ENCODE measurements at regions not wholly inside any gene's neighbourhood (a gene's known extent, or its start where the extent isn't known, plus 50 kb on each side); places are given as distances from the start of the nearest gene placed in this dataset.

DNA sequence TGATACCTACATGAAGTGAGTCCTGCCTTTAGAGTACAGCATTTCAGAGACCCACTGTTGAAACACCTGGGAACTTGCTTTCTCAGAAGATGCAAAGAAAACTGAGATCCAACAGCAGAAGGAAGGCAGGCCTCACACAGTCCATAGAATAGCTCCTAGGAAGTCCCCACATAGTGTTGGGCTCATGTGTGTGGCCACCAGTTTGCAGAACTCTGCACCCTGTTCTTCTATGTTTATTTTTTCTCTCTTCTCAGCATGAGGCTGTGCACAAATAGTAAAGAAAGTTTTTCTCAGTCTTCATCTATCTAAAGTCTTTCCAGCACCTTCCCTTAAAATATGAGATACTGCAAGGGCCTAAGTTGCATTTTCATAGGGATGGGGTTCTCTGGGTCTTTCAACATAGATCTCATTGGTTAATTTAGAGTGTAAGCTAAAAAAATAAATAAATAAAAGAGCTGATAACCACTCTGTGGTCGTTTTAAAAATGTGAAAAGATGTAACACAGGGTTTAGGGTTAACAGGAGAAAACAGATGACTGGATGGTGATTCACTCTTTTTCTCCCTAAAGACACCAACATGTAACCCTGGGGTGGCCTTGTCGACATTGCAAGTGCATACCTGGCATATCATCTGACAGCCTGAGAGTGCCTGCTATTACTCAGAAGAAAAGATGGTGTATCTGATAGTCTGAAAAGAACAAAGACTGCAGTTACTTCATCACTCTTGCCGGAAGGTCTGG lies 94.6 kb downstream of the ZC3H11B start:
- no peaks in the 10 kb centered on the region for H3K27me3 Mint-ChIP-seq
- H3K9me3 Mint-ChIP-seq, result no peaks in the 10 kb centered on the region
- no peak overlapping the region for H3K4me3 Mint-ChIP-seq
- no peak overlapping the region for H3K27ac Mint-ChIP-seq (ENCODE audit: low read depth)
- peaks cover 2% of the 10 kb centered on the region for H3K36me3 Mint-ChIP-seq (ENCODE audit: insufficient read depth)
- H3K4me1 Mint-ChIP-seq, result no peaks in the 10 kb centered on the region
- DNase-seq (ENCODE audit: low spot score in 2 of 2), result no peak
- no peak for ATAC-seq (replicated peaks; ENCODE audit: extremely low read depth, poor library complexity, severe bottlenecking)

DNA sequence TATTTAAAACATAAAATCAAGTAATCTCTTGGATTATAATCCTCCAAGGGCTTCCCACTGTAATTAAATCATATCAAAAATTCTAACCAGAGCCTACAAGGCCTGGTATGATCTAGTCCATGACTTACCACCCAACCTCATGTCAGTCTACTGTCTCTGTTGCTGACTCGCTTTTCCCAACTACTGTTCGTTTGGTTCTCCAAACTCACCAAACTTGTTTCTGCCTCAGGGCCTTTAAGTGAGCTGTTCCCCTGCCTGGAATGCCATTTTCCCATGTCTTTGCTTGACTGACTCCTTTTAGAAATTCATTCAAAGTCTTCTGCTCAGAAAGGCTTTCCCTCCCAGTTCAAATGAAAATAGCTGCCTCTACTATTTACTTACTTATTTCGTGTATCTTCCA lies 95.9 kb downstream of the ZC3H11B start:
- Mint-ChIP-seq H3K27ac (ENCODE audit: low read depth) (no peak overlapping the region), H3K36me3 (ENCODE audit: insufficient read depth) (peaks cover 2% of the 10 kb centered on the region), H3K27me3 (no peaks in the 10 kb centered on the region), H3K9me3 (no peaks in the 10 kb centered on the region), H3K4me3 (no peak overlapping the region), H3K4me1 (no peaks in the 10 kb centered on the region)
- ATAC-seq (replicated peaks; ENCODE audit: extremely low read depth, poor library complexity, severe bottlenecking) (no peak), DNase-seq (ENCODE audit: low spot score in 2 of 2) (no peak)

DNA sequence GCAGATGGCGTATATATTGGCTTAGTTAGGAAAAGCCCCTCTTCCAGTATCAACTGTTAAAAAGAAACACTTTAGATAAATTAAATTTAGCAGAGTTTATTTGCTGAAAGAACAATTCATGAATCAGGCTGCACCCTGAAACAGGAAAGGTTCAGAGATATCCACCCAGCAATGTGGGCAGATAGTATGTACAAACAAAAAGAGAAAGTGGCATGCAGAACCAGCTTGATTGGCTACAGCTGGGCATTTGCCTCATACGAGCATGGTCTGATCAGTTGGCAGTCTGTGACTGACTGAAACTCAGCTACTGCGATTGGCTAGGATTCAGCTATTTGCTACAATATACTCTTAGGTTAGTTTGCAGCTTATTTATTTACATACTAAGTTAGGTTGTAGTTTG lies 98.2 kb downstream of the ZC3H11B start:
- ATAC-seq (replicated peaks; ENCODE audit: extremely low read depth, poor library complexity, severe bottlenecking), result no peak

DNA sequence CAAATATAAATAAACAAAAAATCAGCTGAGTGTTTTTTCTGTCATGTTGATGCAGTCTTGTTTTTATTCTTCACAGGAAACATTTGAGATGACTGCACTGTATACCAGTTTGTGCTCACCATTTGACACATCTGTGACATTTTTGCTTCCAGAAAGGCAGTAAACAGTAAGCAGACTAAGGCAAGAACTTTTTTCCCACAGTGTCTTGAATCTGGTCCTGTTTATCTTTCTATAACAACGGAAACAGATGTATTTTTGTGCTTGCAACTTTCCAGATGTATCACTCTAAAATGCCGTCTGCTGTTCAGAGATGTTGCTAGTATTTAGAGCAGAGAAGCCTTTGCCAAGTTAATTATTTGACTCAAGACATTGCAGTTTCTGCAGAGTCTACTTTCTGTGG lies 105.5 kb downstream of the ZC3H11B start:
- H3K27ac Mint-ChIP-seq (ENCODE audit: low read depth), result no peak overlapping the region
- DNase-seq (ENCODE audit: low spot score in 2 of 2), result no peak
- no peaks in the 10 kb centered on the region for H3K36me3 Mint-ChIP-seq (ENCODE audit: insufficient read depth)
- H3K27me3 Mint-ChIP-seq, result no peaks in the 10 kb centered on the region
- H3K4me1 Mint-ChIP-seq, result no peaks in the 10 kb centered on the region
- no peaks in the 10 kb centered on the region for H3K9me3 Mint-ChIP-seq
- no peak for ATAC-seq (replicated peaks; ENCODE audit: extremely low read depth, poor library complexity, severe bottlenecking)
- H3K4me3 Mint-ChIP-seq, result no peak overlapping the region

More for the DNA sequence above, 98.2 kb downstream of the ZC3H11B start:
- Mint-ChIP-seq H3K4me1 (no peaks in the 10 kb centered on the region), H3K27me3 (no peaks in the 10 kb centered on the region), H3K9me3 (no peaks in the 10 kb centered on the region), H3K36me3 (ENCODE audit: insufficient read depth) (peaks cover 2% of the 10 kb centered on the region), H3K27ac (ENCODE audit: low read depth) (no peak overlapping the region), H3K4me3 (no peak overlapping the region)
- no peak for DNase-seq (ENCODE audit: low spot score in 2 of 2)

DNA sequence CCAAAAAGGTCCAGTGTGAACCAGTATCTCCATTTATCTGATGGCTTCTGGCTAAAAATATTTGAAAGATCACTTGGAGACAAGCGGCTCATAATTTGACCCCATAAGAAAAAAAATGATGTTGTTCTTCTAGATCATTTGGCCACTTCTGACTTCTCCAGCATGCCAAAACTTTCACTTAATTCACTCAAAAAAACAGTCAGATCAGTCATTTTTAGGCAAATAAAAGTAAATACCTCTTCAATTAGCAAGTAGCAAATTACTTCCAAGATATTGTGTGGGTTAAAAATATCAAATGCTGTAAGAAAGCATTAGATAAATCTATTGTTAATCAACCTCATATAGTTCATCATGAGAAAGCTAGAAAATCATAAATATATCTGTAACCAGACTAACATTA lies 106.0 kb downstream of the ZC3H11B start:
- ATAC-seq (replicated peaks; ENCODE audit: extremely low read depth, poor library complexity, severe bottlenecking) (no peak), DNase-seq (ENCODE audit: low spot score in 2 of 2) (no peak)
- H3K9me3 Mint-ChIP-seq, result no peaks in the 10 kb centered on the region
- H3K4me1 Mint-ChIP-seq, result no peaks in the 10 kb centered on the region
- H3K27ac Mint-ChIP-seq (ENCODE audit: low read depth), result no peak overlapping the region
- no peaks in the 10 kb centered on the region for H3K36me3 Mint-ChIP-seq (ENCODE audit: insufficient read depth)
- no peak overlapping the region for H3K4me3 Mint-ChIP-seq
- H3K27me3 Mint-ChIP-seq, result no peaks in the 10 kb centered on the region

DNA sequence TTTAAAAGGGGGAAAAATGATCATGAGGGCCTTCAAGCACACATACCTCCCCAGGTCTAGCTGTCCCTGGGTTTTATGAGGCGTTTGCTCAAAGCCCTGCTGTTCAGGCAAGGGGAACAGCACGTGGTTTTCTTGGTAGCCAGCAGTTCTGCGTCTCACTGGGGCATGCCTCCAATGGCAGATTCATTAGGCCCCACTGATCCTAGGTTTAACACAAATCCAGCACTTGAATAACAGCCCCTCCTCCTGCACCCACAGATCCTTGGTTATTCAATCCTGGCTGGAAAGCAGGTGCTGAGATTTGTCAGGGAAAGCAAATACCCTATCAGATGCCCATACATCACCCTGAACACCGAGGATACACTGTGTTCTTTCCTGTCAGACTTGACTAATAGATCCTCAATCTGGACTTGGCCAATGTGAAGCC lies 106.4 kb downstream of the ZC3H11B start:
- H3K36me3 Mint-ChIP-seq (ENCODE audit: insufficient read depth), result no peaks in the 10 kb centered on the region
- no peaks in the 10 kb centered on the region for H3K9me3 Mint-ChIP-seq
- ATAC-seq (replicated peaks; ENCODE audit: extremely low read depth, poor library complexity, severe bottlenecking), result no peak
- no peak overlapping the region for H3K4me3 Mint-ChIP-seq
- no peaks in the 10 kb centered on the region for H3K4me1 Mint-ChIP-seq
- no peak for DNase-seq (ENCODE audit: low spot score in 2 of 2)
- no peak overlapping the region for H3K27ac Mint-ChIP-seq (ENCODE audit: low read depth)
- H3K27me3 Mint-ChIP-seq, result no peaks in the 10 kb centered on the region

DNA sequence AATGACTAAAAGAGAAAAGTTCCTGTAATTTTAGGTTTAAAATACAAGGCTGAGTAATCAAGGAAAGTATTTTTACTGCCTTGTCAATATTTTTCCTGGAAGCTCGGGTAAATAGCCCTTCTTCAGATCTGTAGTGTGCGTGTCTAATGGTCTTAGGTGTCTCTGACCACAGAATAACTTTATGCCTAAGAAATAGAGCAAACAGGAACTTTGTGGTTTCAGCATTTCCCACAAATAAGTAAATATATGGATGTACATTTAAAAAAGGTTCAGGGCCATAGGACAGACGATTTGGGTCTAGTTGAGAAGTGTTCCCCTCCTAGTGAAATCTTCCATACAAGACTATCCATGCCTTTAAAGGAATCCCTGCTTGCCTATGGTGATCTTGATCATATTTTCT lies 107.0 kb downstream of the ZC3H11B start:
- no peak overlapping the region for H3K27ac Mint-ChIP-seq (ENCODE audit: low read depth)
- DNase-seq (ENCODE audit: low spot score in 2 of 2), result no peak
- no peaks in the 10 kb centered on the region for H3K9me3 Mint-ChIP-seq
- H3K4me1 Mint-ChIP-seq, result no peaks in the 10 kb centered on the region
- no peak for ATAC-seq (replicated peaks; ENCODE audit: extremely low read depth, poor library complexity, severe bottlenecking)
- H3K27me3 Mint-ChIP-seq, result no peaks in the 10 kb centered on the region
- no peak overlapping the region for H3K4me3 Mint-ChIP-seq
- H3K36me3 Mint-ChIP-seq (ENCODE audit: insufficient read depth), result no peaks in the 10 kb centered on the region

DNA sequence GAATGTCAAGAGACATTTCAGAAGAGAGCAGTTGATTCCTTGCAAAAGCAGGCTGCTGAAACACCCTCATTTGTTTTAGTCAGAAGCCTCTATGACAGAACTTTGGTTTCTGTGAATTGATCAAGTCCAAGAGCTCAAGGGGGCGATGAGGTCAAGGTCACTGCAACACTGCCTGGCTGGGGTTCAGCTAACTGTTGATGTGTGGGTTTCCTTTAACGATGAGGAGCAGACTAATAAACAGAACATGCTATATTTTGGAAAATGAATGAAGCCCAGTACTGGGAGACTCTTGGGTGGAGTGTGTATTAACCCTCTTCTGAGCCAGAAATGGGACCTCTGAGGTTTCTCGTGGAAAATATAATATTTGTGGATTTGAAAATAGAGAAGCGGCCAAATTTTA lies 109.3 kb downstream of the ZC3H11B start:
- Mint-ChIP-seq H3K27me3 (no peaks in the 10 kb centered on the region), H3K36me3 (ENCODE audit: insufficient read depth) (no peaks in the 10 kb centered on the region), H3K27ac (ENCODE audit: low read depth) (no peak overlapping the region), H3K4me1 (no peaks in the 10 kb centered on the region), H3K4me3 (no peak overlapping the region), H3K9me3 (peaks cover 4% of the 10 kb centered on the region)
- ATAC-seq (replicated peaks; ENCODE audit: extremely low read depth, poor library complexity, severe bottlenecking) (no peak), DNase-seq (ENCODE audit: low spot score in 2 of 2) (no peak)

DNA sequence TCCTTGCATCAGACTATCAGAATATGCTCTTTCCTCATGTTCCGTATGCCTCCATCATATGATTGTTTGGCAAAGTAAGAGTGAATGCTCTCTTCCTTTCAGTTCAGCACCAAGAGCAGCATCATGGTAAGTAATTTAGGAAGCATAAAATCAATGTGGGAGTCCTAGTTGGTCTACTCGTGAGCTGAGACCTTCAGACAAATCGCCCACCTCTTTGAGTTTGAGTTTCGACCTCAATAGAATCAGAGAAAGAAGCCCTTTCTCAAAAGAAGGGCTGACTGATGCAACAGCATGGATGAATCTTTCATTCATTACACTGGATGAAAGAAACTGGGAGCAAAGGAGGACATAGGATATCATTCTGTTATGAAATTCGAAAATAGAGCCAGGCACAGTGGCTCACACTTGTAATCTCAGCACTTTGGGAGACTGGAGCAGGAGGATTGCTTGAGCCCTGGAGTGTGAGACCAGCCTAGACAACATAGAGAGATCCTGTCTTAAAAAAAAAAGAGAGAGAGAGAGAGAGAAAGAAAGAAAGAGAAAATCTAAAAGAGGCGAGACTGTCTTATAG lies 112.5 kb downstream of the ZC3H11B start:
- no peak for ATAC-seq (replicated peaks; ENCODE audit: extremely low read depth, poor library complexity, severe bottlenecking)
- H3K27me3 Mint-ChIP-seq, result no peaks in the 10 kb centered on the region
- H3K4me3 Mint-ChIP-seq, result no peak overlapping the region

DNA sequence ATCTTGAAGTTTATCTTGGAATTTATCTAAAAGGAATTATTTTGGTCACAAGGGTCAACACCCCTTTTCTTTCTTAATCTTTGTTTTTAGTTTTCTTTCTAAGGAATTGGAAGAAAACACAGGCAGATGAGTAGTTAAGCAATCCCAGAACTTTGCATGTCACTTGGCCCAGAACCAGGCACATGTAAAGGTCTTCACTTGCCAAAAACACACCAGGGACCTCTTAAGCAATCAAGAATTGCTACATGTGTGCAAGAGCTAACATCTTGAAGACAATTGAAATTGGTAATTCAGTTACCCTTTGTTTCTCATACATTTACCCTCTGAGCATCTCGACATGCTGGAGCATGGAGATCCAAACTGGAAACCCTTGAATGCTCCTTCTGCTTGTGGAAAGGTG lies 114.2 kb downstream of the ZC3H11B start:
- Mint-ChIP-seq H3K4me3 (no peak overlapping the region), H3K27me3 (no peaks in the 10 kb centered on the region), H3K36me3 (ENCODE audit: insufficient read depth) (no peaks in the 10 kb centered on the region), H3K4me1 (no peaks in the 10 kb centered on the region), H3K9me3 (peaks cover 4% of the 10 kb centered on the region), H3K27ac (ENCODE audit: low read depth) (no peak overlapping the region)
- DNase-seq (ENCODE audit: low spot score in 2 of 2), result no peak
- ATAC-seq (replicated peaks; ENCODE audit: extremely low read depth, poor library complexity, severe bottlenecking), result no peak

More for the DNA sequence above, 112.5 kb downstream of the ZC3H11B start:
- peaks cover 4% of the 10 kb centered on the region for H3K9me3 Mint-ChIP-seq
- H3K36me3 Mint-ChIP-seq (ENCODE audit: insufficient read depth), result no peaks in the 10 kb centered on the region
- no peaks in the 10 kb centered on the region for H3K4me1 Mint-ChIP-seq
- no peak overlapping the region for H3K27ac Mint-ChIP-seq (ENCODE audit: low read depth)
- no peak for DNase-seq (ENCODE audit: low spot score in 2 of 2)

DNA sequence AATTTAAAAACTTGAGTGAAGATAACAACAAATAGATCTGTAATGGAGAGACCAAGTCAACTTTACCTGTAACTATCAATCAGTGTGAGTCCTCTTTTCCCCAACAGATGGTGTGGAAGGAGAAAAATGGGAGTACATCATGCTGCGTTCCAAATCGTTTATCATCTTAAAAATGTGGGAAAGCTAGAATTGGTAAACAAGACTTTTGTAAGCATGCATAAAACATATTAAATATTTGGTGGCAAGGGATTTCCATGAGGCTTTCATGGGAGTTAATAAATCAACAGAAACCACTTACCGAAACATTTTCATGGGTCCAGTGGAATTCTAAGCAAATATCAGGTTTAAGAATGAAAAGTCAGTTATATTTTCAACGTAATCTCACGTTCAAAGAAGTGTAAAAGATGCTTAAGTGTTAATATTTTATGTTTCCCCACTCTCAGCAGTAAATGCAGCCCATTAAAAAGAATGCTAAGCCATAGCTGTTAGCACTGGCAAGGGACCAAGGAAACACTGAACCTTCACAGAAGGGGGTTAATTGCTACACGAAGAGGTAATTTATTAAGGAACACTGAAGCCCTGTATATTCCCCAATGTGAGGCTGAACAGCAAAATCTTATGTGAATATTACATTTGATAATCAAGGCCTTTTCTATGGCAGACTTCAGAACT lies 117.0 kb downstream of the ZC3H11B start:
- Mint-ChIP-seq H3K9me3 (peaks cover 4% of the 10 kb centered on the region), H3K27me3 (no peaks in the 10 kb centered on the region), H3K4me1 (no peaks in the 10 kb centered on the region), H3K4me3 (no peak overlapping the region), H3K27ac (ENCODE audit: low read depth) (no peak overlapping the region), H3K36me3 (ENCODE audit: insufficient read depth) (no peaks in the 10 kb centered on the region)
- no peak for DNase-seq (ENCODE audit: low spot score in 2 of 2)
- ATAC-seq (replicated peaks; ENCODE audit: extremely low read depth, poor library complexity, severe bottlenecking), result no peak

DNA sequence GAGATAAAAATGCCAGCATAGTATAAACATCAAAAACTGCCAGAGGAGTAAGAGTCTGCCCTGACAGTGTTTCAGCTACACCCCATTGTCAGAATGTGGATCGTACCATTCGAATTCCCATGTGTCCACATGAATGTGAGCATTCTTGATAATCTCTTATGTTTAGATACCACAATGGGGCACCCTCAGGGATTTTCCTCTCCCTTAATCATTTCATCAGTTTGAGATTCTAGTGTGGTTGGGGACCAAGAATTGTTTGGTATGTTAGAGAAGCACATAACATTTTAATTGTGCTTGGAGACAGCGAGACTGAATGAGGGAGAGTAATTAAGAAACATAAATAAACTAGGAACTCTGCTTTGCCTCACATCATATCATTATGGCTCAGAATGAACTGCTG lies 120.2 kb downstream of the ZC3H11B start:
- no peak overlapping the region for H3K27ac Mint-ChIP-seq (ENCODE audit: low read depth)
- ATAC-seq (replicated peaks; ENCODE audit: extremely low read depth, poor library complexity, severe bottlenecking) (no peak), DNase-seq (ENCODE audit: low spot score in 2 of 2) (no peak)
- H3K4me3 Mint-ChIP-seq, result no peak overlapping the region
- H3K4me1 Mint-ChIP-seq, result no peaks in the 10 kb centered on the region
- no peaks in the 10 kb centered on the region for H3K36me3 Mint-ChIP-seq (ENCODE audit: insufficient read depth)
- H3K27me3 Mint-ChIP-seq, result no peaks in the 10 kb centered on the region
- H3K9me3 Mint-ChIP-seq, result no peaks in the 10 kb centered on the region

DNA sequence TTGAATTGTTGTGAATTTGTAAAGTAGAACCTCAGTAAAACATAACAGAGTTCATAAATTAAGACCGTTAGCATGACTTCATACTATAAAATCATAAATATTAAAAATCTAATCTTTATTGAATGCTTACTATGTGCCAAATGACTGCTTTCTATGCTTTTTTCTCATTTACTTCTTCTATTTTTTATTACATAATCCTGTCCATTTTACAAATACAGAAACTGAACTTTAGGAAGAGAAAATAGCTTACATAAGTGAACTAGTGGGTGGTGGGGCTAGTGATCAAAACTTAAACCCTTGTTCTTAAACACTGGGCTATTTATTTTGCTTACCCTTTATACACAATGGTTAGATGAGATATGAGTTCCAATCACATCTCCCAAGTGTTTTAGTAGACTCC lies 122.3 kb downstream of the ZC3H11B start:
- Mint-ChIP-seq H3K27me3 (no peaks in the 10 kb centered on the region), H3K4me1 (no peaks in the 10 kb centered on the region), H3K4me3 (no peak overlapping the region), H3K36me3 (ENCODE audit: insufficient read depth) (no peaks in the 10 kb centered on the region), H3K9me3 (peaks cover 5% of the 10 kb centered on the region), H3K27ac (ENCODE audit: low read depth) (no peak overlapping the region)
- DNase-seq (ENCODE audit: low spot score in 2 of 2), result no peak
- ATAC-seq (replicated peaks; ENCODE audit: extremely low read depth, poor library complexity, severe bottlenecking), result no peak

Measured in central memory CD8-positive, alpha-beta T cell (primary cell).